AG09319 (cell line): ENCODE measurements at regions not wholly inside any gene's neighbourhood (a gene's known extent, or its start where the extent isn't known, plus 50 kb on each side); places are given as distances from the start of the nearest gene placed in this dataset.

Source experiments
- DNase-seq: peaks from one replicate; pipeline ENCODE4 v3.0.0-alpha.2; 2010; ENCODE audit warnings: low read depth; ENCODE audit errors: extremely low read depth
- TF ChIP-seq, protein P1 (sequence below): IDR thresholded peaks from 2 replicates; pipeline ENCODE4 v1.5.1; 2011; ENCODE audit warnings: low read depth, mild to moderate bottlenecking, inconsistent platforms, low read length, moderate library complexity

DNA sequence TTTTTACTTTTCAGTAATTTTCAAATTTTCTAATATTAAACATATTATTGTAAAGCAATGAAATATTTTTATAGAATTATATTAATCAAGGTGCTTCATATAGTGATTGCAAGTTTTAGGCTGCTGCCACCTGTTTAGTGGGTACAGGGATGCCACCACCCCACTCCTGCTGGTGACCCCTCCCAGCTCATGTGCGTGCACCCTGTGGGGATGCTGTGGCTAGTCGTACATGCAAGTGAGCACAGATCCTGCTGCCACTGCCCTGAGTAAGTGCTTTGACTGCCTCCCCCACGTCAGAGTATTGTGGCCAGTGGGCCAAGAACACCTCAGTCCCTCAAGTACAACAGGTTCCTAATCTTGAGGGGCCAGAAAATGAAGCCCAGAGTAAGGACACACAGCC, 320.1 kb upstream of the DDI1 start:
- DNase-seq, result no peak
- TF ChIP-seq, protein P1, sequence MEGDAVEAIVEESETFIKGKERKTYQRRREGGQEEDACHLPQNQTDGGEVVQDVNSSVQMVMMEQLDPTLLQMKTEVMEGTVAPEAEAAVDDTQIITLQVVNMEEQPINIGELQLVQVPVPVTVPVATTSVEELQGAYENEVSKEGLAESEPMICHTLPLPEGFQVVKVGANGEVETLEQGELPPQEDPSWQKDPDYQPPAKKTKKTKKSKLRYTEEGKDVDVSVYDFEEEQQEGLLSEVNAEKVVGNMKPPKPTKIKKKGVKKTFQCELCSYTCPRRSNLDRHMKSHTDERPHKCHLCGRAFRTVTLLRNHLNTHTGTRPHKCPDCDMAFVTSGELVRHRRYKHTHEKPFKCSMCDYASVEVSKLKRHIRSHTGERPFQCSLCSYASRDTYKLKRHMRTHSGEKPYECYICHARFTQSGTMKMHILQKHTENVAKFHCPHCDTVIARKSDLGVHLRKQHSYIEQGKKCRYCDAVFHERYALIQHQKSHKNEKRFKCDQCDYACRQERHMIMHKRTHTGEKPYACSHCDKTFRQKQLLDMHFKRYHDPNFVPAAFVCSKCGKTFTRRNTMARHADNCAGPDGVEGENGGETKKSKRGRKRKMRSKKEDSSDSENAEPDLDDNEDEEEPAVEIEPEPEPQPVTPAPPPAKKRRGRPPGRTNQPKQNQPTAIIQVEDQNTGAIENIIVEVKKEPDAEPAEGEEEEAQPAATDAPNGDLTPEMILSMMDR, result no peak

GRCh38 chr11:103727262-103727661, 309.2 kb upstream of the DDI1 start:
- TF ChIP-seq, protein P1, result no peak
- no peak for DNase-seq

GRCh38 chr11:103729617-103730016, 306.8 kb upstream of the DDI1 start:
- no peak for DNase-seq
- TF ChIP-seq, protein P1, result no peak

DNA sequence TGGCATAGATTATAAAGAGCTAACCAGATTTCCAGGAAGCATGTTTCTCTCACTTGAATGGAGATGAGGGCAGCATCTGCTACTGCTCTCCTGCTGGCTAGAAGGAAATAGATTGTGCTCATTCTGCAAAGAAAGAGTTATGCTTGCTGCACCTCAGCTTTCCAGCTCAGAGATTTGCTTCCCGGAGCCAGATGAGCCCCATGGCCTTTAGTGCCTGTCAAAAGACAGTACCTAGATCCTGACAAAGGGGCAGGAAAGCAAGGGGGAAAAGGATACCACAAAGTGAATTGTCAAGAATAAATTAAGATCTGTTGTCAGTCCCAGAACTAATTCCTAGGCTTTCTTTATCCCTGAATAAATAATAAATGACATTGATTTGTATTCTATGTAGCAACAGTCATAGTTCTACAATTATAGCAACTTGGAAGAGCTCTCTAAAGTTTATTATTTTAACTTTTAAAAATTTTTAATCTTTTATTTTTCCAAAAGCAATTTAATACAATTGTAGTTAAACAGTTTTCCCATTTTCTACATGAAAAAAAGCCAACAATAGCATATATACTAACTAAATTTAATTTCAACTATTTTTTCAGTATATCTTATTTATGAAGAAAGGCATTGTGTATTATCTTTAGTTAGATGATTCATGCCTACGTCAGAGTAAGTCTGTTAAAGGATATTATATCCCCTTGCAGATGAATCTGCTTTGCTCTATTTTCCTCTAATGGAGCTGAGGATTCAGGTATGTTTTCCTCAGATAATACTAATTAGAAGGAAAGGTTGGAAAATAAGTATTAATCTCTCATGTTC, 306.1 kb upstream of the DDI1 start:
- TF ChIP-seq, protein P1, result no peak
- no peak for DNase-seq

DNA sequence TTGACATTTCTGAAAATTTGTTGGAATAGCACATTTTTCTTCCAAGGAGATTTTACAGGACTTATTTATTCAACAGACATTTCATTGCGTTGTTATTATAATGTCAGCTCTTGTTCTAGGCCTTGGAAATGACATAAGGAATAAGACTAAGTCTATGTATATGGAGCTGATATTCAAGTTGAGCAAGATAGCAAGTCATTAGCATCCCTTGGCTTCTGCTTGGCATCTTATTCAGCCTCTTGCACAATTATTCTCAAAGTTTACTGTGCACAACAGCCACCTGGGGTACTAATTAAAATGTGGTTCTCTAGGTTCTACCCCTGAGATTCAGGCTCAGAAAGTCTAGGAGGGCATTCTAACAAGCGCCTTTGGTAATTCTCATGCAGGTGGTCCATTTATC, 304.8 kb upstream of the DDI1 start:
- TF ChIP-seq, protein P1, result no peak
- DNase-seq, result no peak

DNA sequence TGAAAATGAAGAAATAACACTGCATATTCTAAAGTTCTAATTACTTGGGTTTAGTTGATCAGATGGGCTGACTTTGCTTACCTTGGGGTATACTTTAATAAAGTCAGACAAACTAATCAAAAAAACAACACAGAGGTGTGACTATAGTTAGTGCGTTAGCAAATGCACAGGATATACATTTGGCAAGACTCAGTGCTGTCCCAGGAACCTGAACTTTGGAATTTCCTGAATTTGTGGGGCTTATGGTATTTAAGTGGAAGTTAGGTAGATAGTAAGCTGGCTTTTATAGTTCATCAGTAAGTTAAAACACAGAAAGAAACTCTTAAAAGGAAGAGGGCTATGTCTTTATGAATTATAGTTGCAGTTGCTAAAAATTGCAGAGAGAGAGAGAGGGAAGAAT, 302.6 kb upstream of the DDI1 start:
- TF ChIP-seq, protein P1, result no peak
- DNase-seq, result no peak

- TF ChIP-seq, protein P1, result no peak
- no peak for DNase-seq
Measured at GRCh38 chr11:103735497-103736032, 300.9 kb upstream of the DDI1 start.
